MM.1S (cell line): ENCODE measurements at regions not wholly inside any gene's neighbourhood (a gene's known extent, or its start where the extent isn't known, plus 50 kb on each side); places are given as distances from the start of the nearest gene placed in this dataset.

Source experiments
- CTCF ChIP-seq: fragments of 300-600 bp; sonication (generic); IDR thresholded peaks from 2 replicates; pipeline ENCODE4 v1.5.1; 2016; ENCODE audit warnings: antibody characterized with exemption, low read length, mixed read lengths
- EZH2 ChIP-seq: fragments of 300-600 bp; sonication (generic); optimal IDR thresholded peaks from 2 replicates; pipeline ENCODE3; 2017; ENCODE audit warnings: low read depth, mild to moderate bottlenecking, antibody characterized with exemption, low read length, mixed read lengths
- EZH2phosphoT487 ChIP-seq: fragments of 300-600 bp; sonication (generic); IDR thresholded peaks from 2 replicates; pipeline ENCODE4 v1.6.1; 2018; ENCODE audit warnings: antibody characterized with exemption, low read length

- TF ChIP-seq EZH2 (no peak), CTCF (no peak), EZH2phosphoT487 (no peak)
Observed at GRCh38 chr4:10947898-10948297, 263.3 kb upstream of the CLNK start.
